ENCODE measurements at regions not wholly inside any gene's neighbourhood (a gene's known extent, or its start where the extent isn't known, plus 50 kb on each side); places are given as distances from the start of the nearest gene placed in this dataset.

- Histone ChIP-seq H3K27me3 (replicated peaks; ENCODE audit: control insufficient read depth, insufficient read depth, low read length, poor library complexity, severe bottlenecking) (no peaks in the 10 kb centered on the region), H3K27ac (ENCODE audit: insufficient read depth, low read length, poor library complexity, severe bottlenecking) (no peak overlapping the region), H3K36me3 (ENCODE audit: control insufficient read depth, insufficient read depth, low read length) (no peaks in the 10 kb centered on the region), H3K4me3 (ENCODE audit: insufficient read depth, low read depth, low read length, poor library complexity, severe bottlenecking) (no peak overlapping the region), H3K9me3 (ENCODE audit: control insufficient read depth, low read length) (no peaks in the 10 kb centered on the region), H3K4me1 (ENCODE audit: control insufficient read depth, insufficient read depth, low read length, poor library complexity, severe bottlenecking) (no peaks in the 10 kb centered on the region)
- no peak for DNase-seq
Observed at GRCh38 chr13:50412046-50412617, 396.9 kb downstream of the KCNRG start.

- Histone ChIP-seq H3K27me3 (replicated peaks; ENCODE audit: control insufficient read depth, insufficient read depth, low read length, poor library complexity, severe bottlenecking) (no peaks in the 10 kb centered on the region), H3K4me1 (ENCODE audit: control insufficient read depth, insufficient read depth, low read length, poor library complexity, severe bottlenecking) (no peaks in the 10 kb centered on the region), H3K36me3 (ENCODE audit: control insufficient read depth, insufficient read depth, low read length) (no peaks in the 10 kb centered on the region), H3K9me3 (ENCODE audit: control insufficient read depth, low read length) (no peaks in the 10 kb centered on the region), H3K4me3 (ENCODE audit: insufficient read depth, low read depth, low read length, poor library complexity, severe bottlenecking) (no peak overlapping the region), H3K27ac (ENCODE audit: insufficient read depth, low read length, poor library complexity, severe bottlenecking) (no peak overlapping the region)
- DNase-seq: no peak
Observed at GRCh38 chr13:50414640-50415039, 399.4 kb downstream of the KCNRG start.

GRCh38 chr13:50415428-50415827, 400.2 kb downstream of the KCNRG start:
- H3K9me3 ChIP-seq (ENCODE audit: control insufficient read depth, low read length): no peaks in the 10 kb centered on the region
- H3K27me3 ChIP-seq (replicated peaks; ENCODE audit: control insufficient read depth, insufficient read depth, low read length, poor library complexity, severe bottlenecking): no peaks in the 10 kb centered on the region
- no peaks in the 10 kb centered on the region for H3K4me1 ChIP-seq (ENCODE audit: control insufficient read depth, insufficient read depth, low read length, poor library complexity, severe bottlenecking)
- H3K27ac ChIP-seq (ENCODE audit: insufficient read depth, low read length, poor library complexity, severe bottlenecking): no peak overlapping the region
- no peaks in the 10 kb centered on the region for H3K36me3 ChIP-seq (ENCODE audit: control insufficient read depth, insufficient read depth, low read length)
- no peak for DNase-seq
- no peak overlapping the region for H3K4me3 ChIP-seq (ENCODE audit: insufficient read depth, low read depth, low read length, poor library complexity, severe bottlenecking)

- H3K27ac ChIP-seq (ENCODE audit: insufficient read depth, low read length, poor library complexity, severe bottlenecking): no peak overlapping the region
- H3K27me3 ChIP-seq (replicated peaks; ENCODE audit: control insufficient read depth, insufficient read depth, low read length, poor library complexity, severe bottlenecking): no peaks in the 10 kb centered on the region
- no peaks in the 10 kb centered on the region for H3K4me1 ChIP-seq (ENCODE audit: control insufficient read depth, insufficient read depth, low read length, poor library complexity, severe bottlenecking)
- H3K9me3 ChIP-seq (ENCODE audit: control insufficient read depth, low read length): no peaks in the 10 kb centered on the region
- H3K4me3 ChIP-seq (ENCODE audit: insufficient read depth, low read depth, low read length, poor library complexity, severe bottlenecking): no peak overlapping the region
- H3K36me3 ChIP-seq (ENCODE audit: control insufficient read depth, insufficient read depth, low read length): no peaks in the 10 kb centered on the region
- no peak for DNase-seq
Observed at GRCh38 chr13:50417597-50417996, 402.4 kb downstream of the KCNRG start.

GRCh38 chr13:50419331-50419865, 404.2 kb downstream of the KCNRG start:
- no peaks in the 10 kb centered on the region for H3K4me1 ChIP-seq (ENCODE audit: control insufficient read depth, insufficient read depth, low read length, poor library complexity, severe bottlenecking)
- DNase-seq: no peak
- no peaks in the 10 kb centered on the region for H3K36me3 ChIP-seq (ENCODE audit: control insufficient read depth, insufficient read depth, low read length)
- H3K27ac ChIP-seq (ENCODE audit: insufficient read depth, low read length, poor library complexity, severe bottlenecking): no peak overlapping the region
- no peaks in the 10 kb centered on the region for H3K9me3 ChIP-seq (ENCODE audit: control insufficient read depth, low read length)
- H3K27me3 ChIP-seq (replicated peaks; ENCODE audit: control insufficient read depth, insufficient read depth, low read length, poor library complexity, severe bottlenecking): no peaks in the 10 kb centered on the region
- H3K4me3 ChIP-seq (ENCODE audit: insufficient read depth, low read depth, low read length, poor library complexity, severe bottlenecking): no peak overlapping the region

GRCh38 chr13:50419896-50420295, 404.7 kb downstream of the KCNRG start:
- Histone ChIP-seq H3K4me3 (ENCODE audit: insufficient read depth, low read depth, low read length, poor library complexity, severe bottlenecking) (no peak overlapping the region), H3K27me3 (replicated peaks; ENCODE audit: control insufficient read depth, insufficient read depth, low read length, poor library complexity, severe bottlenecking) (no peaks in the 10 kb centered on the region), H3K9me3 (ENCODE audit: control insufficient read depth, low read length) (no peaks in the 10 kb centered on the region), H3K36me3 (ENCODE audit: control insufficient read depth, insufficient read depth, low read length) (no peaks in the 10 kb centered on the region), H3K27ac (ENCODE audit: insufficient read depth, low read length, poor library complexity, severe bottlenecking) (no peak overlapping the region), H3K4me1 (ENCODE audit: control insufficient read depth, insufficient read depth, low read length, poor library complexity, severe bottlenecking) (no peaks in the 10 kb centered on the region)
- DNase-seq: no peak

GRCh38 chr13:50420718-50421472, 405.7 kb downstream of the KCNRG start:
- Histone ChIP-seq H3K4me3 (ENCODE audit: insufficient read depth, low read depth, low read length, poor library complexity, severe bottlenecking) (no peak overlapping the region), H3K9me3 (ENCODE audit: control insufficient read depth, low read length) (no peaks in the 10 kb centered on the region), H3K4me1 (ENCODE audit: control insufficient read depth, insufficient read depth, low read length, poor library complexity, severe bottlenecking) (no peaks in the 10 kb centered on the region), H3K27me3 (replicated peaks; ENCODE audit: control insufficient read depth, insufficient read depth, low read length, poor library complexity, severe bottlenecking) (no peaks in the 10 kb centered on the region), H3K27ac (ENCODE audit: insufficient read depth, low read length, poor library complexity, severe bottlenecking) (no peak overlapping the region), H3K36me3 (ENCODE audit: control insufficient read depth, insufficient read depth, low read length) (no peaks in the 10 kb centered on the region)
- no peak for DNase-seq

GRCh38 chr13:50421473-50422130, 406.4 kb downstream of the KCNRG start:
- no peaks in the 10 kb centered on the region for H3K9me3 ChIP-seq (ENCODE audit: control insufficient read depth, low read length)
- no peaks in the 10 kb centered on the region for H3K36me3 ChIP-seq (ENCODE audit: control insufficient read depth, insufficient read depth, low read length)
- no peaks in the 10 kb centered on the region for H3K4me1 ChIP-seq (ENCODE audit: control insufficient read depth, insufficient read depth, low read length, poor library complexity, severe bottlenecking)
- no peak overlapping the region for H3K27ac ChIP-seq (ENCODE audit: insufficient read depth, low read length, poor library complexity, severe bottlenecking)
- H3K4me3 ChIP-seq (ENCODE audit: insufficient read depth, low read depth, low read length, poor library complexity, severe bottlenecking): no peak overlapping the region
- no peaks in the 10 kb centered on the region for H3K27me3 ChIP-seq (replicated peaks; ENCODE audit: control insufficient read depth, insufficient read depth, low read length, poor library complexity, severe bottlenecking)
- no peak for DNase-seq

GRCh38 chr13:50422181-50423148, 407.2 kb downstream of the KCNRG start:
- Histone ChIP-seq H3K4me1 (ENCODE audit: control insufficient read depth, insufficient read depth, low read length, poor library complexity, severe bottlenecking) (no peaks in the 10 kb centered on the region), H3K9me3 (ENCODE audit: control insufficient read depth, low read length) (no peaks in the 10 kb centered on the region), H3K27ac (ENCODE audit: insufficient read depth, low read length, poor library complexity, severe bottlenecking) (no peak overlapping the region), H3K36me3 (ENCODE audit: control insufficient read depth, insufficient read depth, low read length) (no peaks in the 10 kb centered on the region), H3K27me3 (replicated peaks; ENCODE audit: control insufficient read depth, insufficient read depth, low read length, poor library complexity, severe bottlenecking) (no peaks in the 10 kb centered on the region), H3K4me3 (ENCODE audit: insufficient read depth, low read depth, low read length, poor library complexity, severe bottlenecking) (no peak overlapping the region)
- no peak for DNase-seq

Data from effector memory CD4-positive, alpha-beta T cell (primary cell).